GM23338 (cell line): ENCODE measurements at regions not wholly inside any gene's neighbourhood (a gene's known extent, or its start where the extent isn't known, plus 50 kb on each side); places are given as distances from the start of the nearest gene placed in this dataset.

Experiments used
- ATAC-seq: fragments of 200-7000 bp; cut with Tn5 transposase; 3 replicates; pipeline ENCODE4 v1.9.1; 2020
- DNase-seq: peaks from one replicate; pipeline ENCODE4 v3.0.0-alpha.2; 2015; ENCODE audit warnings: low spot score
- H2AFZ ChIP-seq: fragments of 200-600 bp; sonication (generic); 2 replicates; pipeline ENCODE4 v1.8.0; 2016; ENCODE audit warnings: antibody characterized with exemption, mild to moderate bottlenecking, moderate library complexity
- H3F3A ChIP-seq: fragments of 200-600 bp; sonication (generic); replicated peaks from 2 replicates; pipeline ENCODE4 v1.8.0; 2017; ENCODE audit warnings: antibody characterized with exemption, mixed run types, low read depth
- H3K27ac ChIP-seq: fragments of 200-600 bp; sonication (generic); 2 replicates; pipeline ENCODE4 v1.6.1; 2016; ENCODE audit warnings: low read depth
- H3K27me3 ChIP-seq: fragments of 200-600 bp; sonication (generic); 2 replicates; pipeline ENCODE4 v1.8.0; 2016; ENCODE audit warnings: mild to moderate bottlenecking, mixed run types, moderate library complexity; ENCODE audit not compliant: insufficient read depth
- H3K36me3 ChIP-seq: fragments of 200-600 bp; sonication (generic); 2 replicates; pipeline ENCODE4 v1.8.0; 2016; ENCODE audit warnings: mild to moderate bottlenecking; ENCODE audit not compliant: insufficient read depth
- H3K4me1 ChIP-seq: fragments of 200-600 bp; sonication (generic); 2 replicates; pipeline ENCODE4 v1.8.0; 2016; ENCODE audit warnings: mild to moderate bottlenecking, moderate library complexity; ENCODE audit not compliant: insufficient read depth
- H3K4me2 ChIP-seq: fragments of 200-600 bp; sonication (generic); 2 replicates; pipeline ENCODE4 v1.7.1; 2017; ENCODE audit warnings: mixed run types
- H3K4me3 ChIP-seq: fragments of 200-600 bp; sonication (generic); 2 replicates; pipeline ENCODE4 v1.6.1; 2016; ENCODE audit warnings: mixed run types
- H3K79me2 ChIP-seq: fragments of 200-600 bp; sonication (generic); replicated peaks from 2 replicates; pipeline ENCODE4 v1.8.0; 2017; ENCODE audit warnings: mild to moderate bottlenecking; ENCODE audit not compliant: insufficient read depth
- H3K9me2 ChIP-seq: fragments of 200-600 bp; sonication (generic); 2 replicates; pipeline ENCODE4 v1.8.0; 2017; ENCODE audit not compliant: insufficient read depth
- H4K20me1 ChIP-seq: fragments of 200-600 bp; sonication (generic); replicated peaks from 2 replicates; pipeline ENCODE4 v1.8.0; 2017; ENCODE audit warnings: mild to moderate bottlenecking; ENCODE audit not compliant: insufficient read depth
- H3K27ac Mint-ChIP-seq: 2 replicates; pipeline ENCODE4 v1.8.0; 2020; ENCODE audit warnings: inconsistent platforms, mild to moderate bottlenecking, moderate library complexity, mixed read lengths
- H3K27me3 Mint-ChIP-seq: 3 replicates; pipeline ENCODE4 v1.8.0; 2022; ENCODE audit warnings: low read depth, mild to moderate bottlenecking, moderate library complexity, mixed read lengths, inconsistent platforms; ENCODE audit not compliant: insufficient read depth, poor library complexity
- H3K36me3 Mint-ChIP-seq: 3 replicates; pipeline ENCODE4 v1.8.0; 2021; ENCODE audit warnings: low read depth, mild to moderate bottlenecking, inconsistent platforms, moderate library complexity, mixed read lengths
- H3K4me1 Mint-ChIP-seq: 3 replicates; pipeline ENCODE4 v1.8.0; 2020; ENCODE audit warnings: mild to moderate bottlenecking, inconsistent platforms, mixed read lengths
- H3K4me3 Mint-ChIP-seq: 3 replicates; pipeline ENCODE4 v1.8.0; 2021; ENCODE audit warnings: moderate library complexity, mild to moderate bottlenecking, inconsistent platforms, mixed read lengths
- H3K9me3 Mint-ChIP-seq: 3 replicates; pipeline ENCODE4 v1.8.0; 2020; ENCODE audit warnings: moderate library complexity, mild to moderate bottlenecking, inconsistent platforms, mixed read lengths
- CREB1 ChIP-seq: fragments of 250-450 bp; sonication (Bioruptor Pico); IDR thresholded peaks from 2 replicates; pipeline ENCODE4 v1.5.0; 2020; ENCODE audit warnings: low read depth, mild to moderate bottlenecking, moderate library complexity
- EZH2 ChIP-seq: fragments of 200-600 bp; sonication (generic); IDR thresholded peaks from one replicate; pipeline ENCODE4 v1.8.0; 2017; ENCODE audit warnings: antibody characterized with exemption, mild to moderate bottlenecking, low read depth; ENCODE audit not compliant: unreplicated experiment
- EZH2phosphoT487 ChIP-seq: fragments of 200-600 bp; sonication (generic); IDR thresholded peaks from one replicate; pipeline ENCODE4 v1.8.1; 2018; ENCODE audit warnings: antibody characterized with exemption; ENCODE audit not compliant: unreplicated experiment
- JUNB ChIP-seq: IDR thresholded peaks from one replicate; pipeline ENCODE4 v1.6.1; 2016; ENCODE audit warnings: antibody characterized with exemption; ENCODE audit not compliant: unreplicated experiment
- NANOG ChIP-seq: IDR thresholded peaks from 2 replicates; pipeline ENCODE4 v1.6.1; 2016; ENCODE audit warnings: antibody characterized with exemption, borderline replicate concordance
- POLR2AphosphoS5 ChIP-seq: IDR thresholded peaks from 2 replicates; pipeline ENCODE4 v1.6.1; 2016; ENCODE audit warnings: antibody characterized with exemption, low read depth
- STAT1 ChIP-seq: IDR thresholded peaks from one replicate; pipeline ENCODE4 v1.6.1; 2016; ENCODE audit warnings: antibody characterized with exemption; ENCODE audit not compliant: unreplicated experiment
- ZNF114 ChIP-seq: fragments of 250-450 bp; sonication (Bioruptor Pico); IDR thresholded peaks from 2 replicates; pipeline ENCODE4 v1.5.0; 2020; ENCODE audit warnings: mild to moderate bottlenecking, moderate library complexity
- ZNF331 ChIP-seq: fragments of 250-450 bp; sonication (Bioruptor Pico); IDR thresholded peaks from 2 replicates; pipeline ENCODE4 v1.5.0; 2020; ENCODE audit warnings: low read depth, mild to moderate bottlenecking, moderate library complexity
- TF ChIP-seq, protein P1 (sequence below): IDR thresholded peaks from one replicate; pipeline ENCODE4 v1.6.1; 2018; ENCODE audit warnings: antibody characterized with exemption; ENCODE audit not compliant: unreplicated experiment
- TF ChIP-seq, protein P2 (sequence below): IDR thresholded peaks from 2 replicates; pipeline ENCODE4 v1.6.1; 2016; ENCODE audit warnings: antibody characterized with exemption
- TF ChIP-seq, protein P3 (sequence below), 2 experiments: fragments of 200-600 bp in 1 of 2; sonication (generic) in 1 of 2; conservative IDR thresholded peaks; 2 replicates each; pipeline versions ENCODE4 v1.5.1 to v1.6.1; 2016 to 2017; ENCODE audit warnings: antibody characterized with exemption in 2 of 2, low read depth in 2 of 2, mild to moderate bottlenecking in 2 of 2, moderate library complexity in 1 of 2
- TF ChIP-seq, protein P4 (sequence below): fragments of 250-450 bp; sonication (Bioruptor Pico); IDR thresholded peaks from 2 replicates; pipeline ENCODE4 v1.5.0; 2020; ENCODE audit warnings: mild to moderate bottlenecking, moderate library complexity

DNA sequence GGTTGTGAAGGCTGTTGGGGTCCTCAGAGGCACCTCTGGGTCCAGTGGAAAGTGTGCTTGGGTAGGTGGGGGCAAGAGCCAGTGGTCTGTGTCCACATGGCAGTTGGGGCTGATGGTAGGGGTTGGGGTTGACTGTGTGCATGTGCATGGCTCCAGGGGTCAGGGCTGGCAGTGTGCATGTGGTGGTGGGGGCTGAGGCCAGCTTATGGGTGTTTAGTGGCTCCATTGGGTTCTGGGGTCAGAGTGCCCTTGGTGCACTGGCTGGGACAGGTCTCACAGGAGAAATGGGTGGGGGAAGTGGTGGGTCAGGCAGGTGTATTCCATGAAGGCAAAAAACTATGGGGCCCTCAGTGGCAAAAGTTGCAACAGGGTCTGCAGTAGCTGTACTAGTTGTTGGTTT is 97.9 kb downstream of the EDEM1 start (continued):
- TF ChIP-seq, protein P1, sequence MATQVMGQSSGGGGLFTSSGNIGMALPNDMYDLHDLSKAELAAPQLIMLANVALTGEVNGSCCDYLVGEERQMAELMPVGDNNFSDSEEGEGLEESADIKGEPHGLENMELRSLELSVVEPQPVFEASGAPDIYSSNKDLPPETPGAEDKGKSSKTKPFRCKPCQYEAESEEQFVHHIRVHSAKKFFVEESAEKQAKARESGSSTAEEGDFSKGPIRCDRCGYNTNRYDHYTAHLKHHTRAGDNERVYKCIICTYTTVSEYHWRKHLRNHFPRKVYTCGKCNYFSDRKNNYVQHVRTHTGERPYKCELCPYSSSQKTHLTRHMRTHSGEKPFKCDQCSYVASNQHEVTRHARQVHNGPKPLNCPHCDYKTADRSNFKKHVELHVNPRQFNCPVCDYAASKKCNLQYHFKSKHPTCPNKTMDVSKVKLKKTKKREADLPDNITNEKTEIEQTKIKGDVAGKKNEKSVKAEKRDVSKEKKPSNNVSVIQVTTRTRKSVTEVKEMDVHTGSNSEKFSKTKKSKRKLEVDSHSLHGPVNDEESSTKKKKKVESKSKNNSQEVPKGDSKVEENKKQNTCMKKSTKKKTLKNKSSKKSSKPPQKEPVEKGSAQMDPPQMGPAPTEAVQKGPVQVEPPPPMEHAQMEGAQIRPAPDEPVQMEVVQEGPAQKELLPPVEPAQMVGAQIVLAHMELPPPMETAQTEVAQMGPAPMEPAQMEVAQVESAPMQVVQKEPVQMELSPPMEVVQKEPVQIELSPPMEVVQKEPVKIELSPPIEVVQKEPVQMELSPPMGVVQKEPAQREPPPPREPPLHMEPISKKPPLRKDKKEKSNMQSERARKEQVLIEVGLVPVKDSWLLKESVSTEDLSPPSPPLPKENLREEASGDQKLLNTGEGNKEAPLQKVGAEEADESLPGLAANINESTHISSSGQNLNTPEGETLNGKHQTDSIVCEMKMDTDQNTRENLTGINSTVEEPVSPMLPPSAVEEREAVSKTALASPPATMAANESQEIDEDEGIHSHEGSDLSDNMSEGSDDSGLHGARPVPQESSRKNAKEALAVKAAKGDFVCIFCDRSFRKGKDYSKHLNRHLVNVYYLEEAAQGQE: no peak
- TF ChIP-seq STAT1 (no peak), CREB1 (CRISPR knock-in tag) (no peak), JUNB (no peak), EZH2phosphoT487 (no peak), ZNF114 (CRISPR knock-in tag) (no peak), EZH2 (no peak), POLR2AphosphoS5 (no peak)
- TF ChIP-seq, protein P2, sequence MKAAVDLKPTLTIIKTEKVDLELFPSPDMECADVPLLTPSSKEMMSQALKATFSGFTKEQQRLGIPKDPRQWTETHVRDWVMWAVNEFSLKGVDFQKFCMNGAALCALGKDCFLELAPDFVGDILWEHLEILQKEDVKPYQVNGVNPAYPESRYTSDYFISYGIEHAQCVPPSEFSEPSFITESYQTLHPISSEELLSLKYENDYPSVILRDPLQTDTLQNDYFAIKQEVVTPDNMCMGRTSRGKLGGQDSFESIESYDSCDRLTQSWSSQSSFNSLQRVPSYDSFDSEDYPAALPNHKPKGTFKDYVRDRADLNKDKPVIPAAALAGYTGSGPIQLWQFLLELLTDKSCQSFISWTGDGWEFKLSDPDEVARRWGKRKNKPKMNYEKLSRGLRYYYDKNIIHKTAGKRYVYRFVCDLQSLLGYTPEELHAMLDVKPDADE: no peak
- TF ChIP-seq, protein P3, sequence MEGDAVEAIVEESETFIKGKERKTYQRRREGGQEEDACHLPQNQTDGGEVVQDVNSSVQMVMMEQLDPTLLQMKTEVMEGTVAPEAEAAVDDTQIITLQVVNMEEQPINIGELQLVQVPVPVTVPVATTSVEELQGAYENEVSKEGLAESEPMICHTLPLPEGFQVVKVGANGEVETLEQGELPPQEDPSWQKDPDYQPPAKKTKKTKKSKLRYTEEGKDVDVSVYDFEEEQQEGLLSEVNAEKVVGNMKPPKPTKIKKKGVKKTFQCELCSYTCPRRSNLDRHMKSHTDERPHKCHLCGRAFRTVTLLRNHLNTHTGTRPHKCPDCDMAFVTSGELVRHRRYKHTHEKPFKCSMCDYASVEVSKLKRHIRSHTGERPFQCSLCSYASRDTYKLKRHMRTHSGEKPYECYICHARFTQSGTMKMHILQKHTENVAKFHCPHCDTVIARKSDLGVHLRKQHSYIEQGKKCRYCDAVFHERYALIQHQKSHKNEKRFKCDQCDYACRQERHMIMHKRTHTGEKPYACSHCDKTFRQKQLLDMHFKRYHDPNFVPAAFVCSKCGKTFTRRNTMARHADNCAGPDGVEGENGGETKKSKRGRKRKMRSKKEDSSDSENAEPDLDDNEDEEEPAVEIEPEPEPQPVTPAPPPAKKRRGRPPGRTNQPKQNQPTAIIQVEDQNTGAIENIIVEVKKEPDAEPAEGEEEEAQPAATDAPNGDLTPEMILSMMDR (conservative IDR thresholded peaks at IDR 0.05; ENCODE audit: low read depth in 2 of 2): no peak

DNA sequence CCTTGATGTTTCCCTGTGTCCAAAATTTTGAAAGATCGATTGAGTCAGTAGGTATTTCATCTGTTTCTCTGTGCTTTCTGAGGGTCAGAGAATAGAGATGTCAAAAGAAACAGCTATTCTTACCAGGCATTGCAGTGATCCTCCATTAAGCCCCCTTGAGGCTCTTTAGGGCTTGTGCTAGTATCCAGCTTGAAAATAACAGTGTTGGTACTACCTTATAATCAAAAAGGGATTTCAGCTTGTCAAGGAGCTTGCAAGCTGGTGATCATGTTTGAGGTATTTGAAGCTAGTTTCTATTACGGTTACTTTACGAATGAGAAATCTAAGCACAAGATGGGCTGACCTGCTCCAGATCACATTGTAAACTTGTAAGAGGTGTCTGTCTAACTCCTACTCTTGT is 103.4 kb downstream of the EDEM1 start:
- no peak for TF ChIP-seq EZH2phosphoT487
- no peak for TF ChIP-seq NANOG
- TF ChIP-seq, protein P4, sequence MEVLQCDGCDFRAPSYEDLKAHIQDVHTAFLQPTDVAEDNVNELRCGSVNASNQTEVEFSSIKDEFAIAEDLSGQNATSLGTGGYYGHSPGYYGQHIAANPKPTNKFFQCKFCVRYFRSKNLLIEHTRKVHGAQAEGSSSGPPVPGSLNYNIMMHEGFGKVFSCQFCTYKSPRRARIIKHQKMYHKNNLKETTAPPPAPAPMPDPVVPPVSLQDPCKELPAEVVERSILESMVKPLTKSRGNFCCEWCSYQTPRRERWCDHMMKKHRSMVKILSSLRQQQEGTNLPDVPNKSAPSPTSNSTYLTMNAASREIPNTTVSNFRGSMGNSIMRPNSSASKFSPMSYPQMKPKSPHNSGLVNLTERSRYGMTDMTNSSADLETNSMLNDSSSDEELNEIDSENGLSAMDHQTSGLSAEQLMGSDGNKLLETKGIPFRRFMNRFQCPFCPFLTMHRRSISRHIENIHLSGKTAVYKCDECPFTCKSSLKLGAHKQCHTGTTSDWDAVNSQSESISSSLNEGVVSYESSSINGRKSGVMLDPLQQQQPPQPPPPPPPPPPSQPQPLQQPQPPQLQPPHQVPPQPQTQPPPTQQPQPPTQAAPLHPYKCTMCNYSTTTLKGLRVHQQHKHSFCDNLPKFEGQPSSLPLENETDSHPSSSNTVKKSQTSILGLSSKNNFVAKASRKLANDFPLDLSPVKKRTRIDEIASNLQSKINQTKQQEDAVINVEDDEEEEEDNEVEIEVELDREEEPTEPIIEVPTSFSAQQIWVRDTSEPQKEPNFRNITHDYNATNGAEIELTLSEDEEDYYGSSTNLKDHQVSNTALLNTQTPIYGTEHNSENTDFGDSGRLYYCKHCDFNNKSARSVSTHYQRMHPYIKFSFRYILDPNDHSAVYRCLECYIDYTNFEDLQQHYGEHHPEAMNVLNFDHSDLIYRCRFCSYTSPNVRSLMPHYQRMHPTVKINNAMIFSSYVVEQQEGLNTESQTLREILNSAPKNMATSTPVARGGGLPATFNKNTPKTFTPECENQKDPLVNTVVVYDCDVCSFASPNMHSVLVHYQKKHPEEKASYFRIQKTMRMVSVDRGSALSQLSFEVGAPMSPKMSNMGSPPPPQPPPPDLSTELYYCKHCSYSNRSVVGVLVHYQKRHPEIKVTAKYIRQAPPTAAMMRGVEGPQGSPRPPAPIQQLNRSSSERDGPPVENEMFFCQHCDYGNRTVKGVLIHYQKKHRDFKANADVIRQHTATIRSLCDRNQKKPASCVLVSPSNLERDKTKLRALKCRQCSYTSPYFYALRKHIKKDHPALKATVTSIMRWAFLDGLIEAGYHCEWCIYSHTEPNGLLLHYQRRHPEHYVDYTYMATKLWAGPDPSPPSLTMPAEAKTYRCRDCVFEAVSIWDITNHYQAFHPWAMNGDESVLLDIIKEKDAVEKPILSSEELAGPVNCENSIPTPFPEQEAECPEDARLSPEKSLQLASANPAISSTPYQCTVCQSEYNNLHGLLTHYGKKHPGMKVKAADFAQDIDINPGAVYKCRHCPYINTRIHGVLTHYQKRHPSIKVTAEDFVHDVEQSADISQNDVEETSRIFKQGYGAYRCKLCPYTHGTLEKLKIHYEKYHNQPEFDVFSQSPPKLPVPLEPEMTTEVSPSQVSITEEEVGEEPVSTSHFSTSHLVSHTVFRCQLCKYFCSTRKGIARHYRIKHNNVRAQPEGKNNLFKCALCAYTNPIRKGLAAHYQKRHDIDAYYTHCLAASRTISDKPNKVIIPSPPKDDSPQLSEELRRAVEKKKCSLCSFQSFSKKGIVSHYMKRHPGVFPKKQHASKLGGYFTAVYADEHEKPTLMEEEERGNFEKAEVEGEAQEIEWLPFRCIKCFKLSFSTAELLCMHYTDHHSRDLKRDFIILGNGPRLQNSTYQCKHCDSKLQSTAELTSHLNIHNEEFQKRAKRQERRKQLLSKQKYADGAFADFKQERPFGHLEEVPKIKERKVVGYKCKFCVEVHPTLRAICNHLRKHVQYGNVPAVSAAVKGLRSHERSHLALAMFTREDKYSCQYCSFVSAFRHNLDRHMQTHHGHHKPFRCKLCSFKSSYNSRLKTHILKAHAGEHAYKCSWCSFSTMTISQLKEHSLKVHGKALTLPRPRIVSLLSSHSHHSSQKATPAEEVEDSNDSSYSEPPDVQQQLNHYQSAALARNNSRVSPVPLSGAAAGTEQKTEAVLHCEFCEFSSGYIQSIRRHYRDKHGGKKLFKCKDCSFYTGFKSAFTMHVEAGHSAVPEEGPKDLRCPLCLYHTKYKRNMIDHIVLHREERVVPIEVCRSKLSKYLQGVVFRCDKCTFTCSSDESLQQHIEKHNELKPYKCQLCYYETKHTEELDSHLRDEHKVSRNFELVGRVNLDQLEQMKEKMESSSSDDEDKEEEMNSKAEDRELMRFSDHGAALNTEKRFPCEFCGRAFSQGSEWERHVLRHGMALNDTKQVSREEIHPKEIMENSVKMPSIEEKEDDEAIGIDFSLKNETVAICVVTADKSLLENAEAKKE (CRISPR knock-in tag): no peak
- TF ChIP-seq POLR2AphosphoS5: no peak
- no peak for TF ChIP-seq ZNF331 (CRISPR knock-in tag)
- H3K9me2 ChIP-seq: no peaks in the 10 kb centered on the region
- no peak overlapping the region for H3K4me3 Mint-ChIP-seq
- no peaks in the 10 kb centered on the region for H4K20me1 ChIP-seq
- no peak overlapping the region for H3K27ac ChIP-seq
- no peak overlapping the region for H3K27ac Mint-ChIP-seq
- H3K36me3 Mint-ChIP-seq: peaks cover 20% of the 10 kb centered on the region; the same call in 1 of the 3 replicates
- no peak overlapping the region for H2AFZ ChIP-seq
- H3K4me1 ChIP-seq: no peaks in the 10 kb centered on the region
- no peaks in the 10 kb centered on the region for H3F3A ChIP-seq
- DNase-seq: no peak
- H3K9me3 Mint-ChIP-seq: peaks cover 82% of the 10 kb centered on the region
- peaks cover 3% of the 10 kb centered on the region; the same call in 1 of the 3 replicates for H3K4me1 Mint-ChIP-seq
- no peaks in the 10 kb centered on the region for H3K27me3 ChIP-seq
- no peaks in the 10 kb centered on the region for H3K79me2 ChIP-seq
- no peak overlapping the region for H3K4me2 ChIP-seq
- H3K27me3 Mint-ChIP-seq: no peaks in the 10 kb centered on the region
- no peak overlapping the region for H3K4me3 ChIP-seq
- no peak for ATAC-seq
- peaks cover 6% of the 10 kb centered on the region; the same call in 1 of the 2 replicates for H3K36me3 ChIP-seq
